Endothelial cell of umbilical vein (primary cell): ENCODE measurements at regions not wholly inside any gene's neighbourhood (a gene's known extent, or its start where the extent isn't known, plus 50 kb on each side); places are given as distances from the start of the nearest gene placed in this dataset.

Experiments
- BruUV-seq: library from RNA; stranded (reverse); fragments of 400-500 nt; replicated peaks from 2 replicates; lab custom pipeline; 2021; lab: Mats Ljungman, UMichigan
- CTCF ChIA-PET: fragments of 300-600, 350-600 bp; sonication (Branson Sonifier 250); formaldehyde crosslinking; loops from one replicate; lab custom pipeline; 2021; ENCODE audit warnings: antibody characterized with exemption, inconsistent platforms; lab: Charles Lee
- POLR2A ChIA-PET: fragments of 300-600, 350-600 bp; sonication (Branson Sonifier 250); formaldehyde crosslinking; loops from one replicate; lab custom pipeline; 2021; ENCODE audit warnings: antibody characterized with exemption, inconsistent platforms; lab: Charles Lee
- DNase-seq: peaks from one replicate; pipeline ENCODE4 v3.0.0-alpha.2; 2011; ENCODE audit warnings: low read depth, low spot score
- FAIRE-seq: peaks from 2 replicates; lab custom pipeline; 2011; peaks lifted over from hg19 to GRCh38; lab: Jason Lieb, UNC
- H2AFZ ChIP-seq: 2 replicates; pipeline ENCODE4 v1.6.0; 2012; ENCODE audit warnings: low read depth, low read length, control low read depth, inconsistent platforms
- H3K27ac ChIP-seq: 2 replicates; pipeline ENCODE4 v1.5.1; 2011; ENCODE audit warnings: low read depth, mild to moderate bottlenecking, control low read depth, low read length, moderate library complexity; ENCODE audit not compliant: insufficient read depth
- H3K27me3 ChIP-seq, 2 experiments: 2 replicates each; pipeline versions ENCODE4 v1.6.0 to v1.6.1; 2011; ENCODE audit warnings: low read length in 2 of 2, mixed read lengths in 1 of 2; ENCODE audit not compliant: control insufficient read depth in 2 of 2, insufficient read depth in 2 of 2
- H3K36me3 ChIP-seq, 2 experiments: 2 replicates in 1 of 2; 3 replicates in 1 of 2; pipeline ENCODE4 v1.5.1; 2011; ENCODE audit warnings: low read length in 2 of 2, mild to moderate bottlenecking in 1 of 2, moderate library complexity in 1 of 2; ENCODE audit not compliant: control insufficient read depth in 2 of 2, insufficient read depth in 2 of 2; ENCODE audit errors: extremely low read depth in 1 of 2
- H3K4me1 ChIP-seq: 3 replicates; pipeline ENCODE4 v1.5.1; 2011; ENCODE audit warnings: mild to moderate bottlenecking, low read length; ENCODE audit not compliant: control insufficient read depth, insufficient read depth; ENCODE audit errors: extremely low read depth
- H3K4me2 ChIP-seq: 2 replicates; pipeline ENCODE4 v1.6.1; 2011; ENCODE audit warnings: low read length, control low read depth, mixed read lengths; ENCODE audit not compliant: insufficient read depth
- H3K4me3 ChIP-seq, 3 experiments: fragments of 200-600 bp in 1 of 3; sonication (generic), shearing (Covaris generic) in 1 of 3; replicated peaks in 1 of 3; 2 replicates each; pipeline ENCODE4 v1.5.1; 2011 to 2016; ENCODE audit warnings: control low read depth in 3 of 3, low read length in 3 of 3, mild to moderate bottlenecking in 2 of 3, inconsistent platforms in 1 of 3, low read depth in 1 of 3, moderate library complexity in 1 of 3; ENCODE audit not compliant: insufficient read depth in 1 of 3
- H3K79me2 ChIP-seq: 2 replicates; pipeline ENCODE4 v1.6.0; 2012; ENCODE audit warnings: low read length, inconsistent platforms; ENCODE audit not compliant: control insufficient read depth, insufficient read depth
- H3K9ac ChIP-seq: replicated peaks from 2 replicates; pipeline ENCODE3; 2011; ENCODE audit warnings: low read length, control low read depth; ENCODE audit not compliant: insufficient read depth; ENCODE audit errors: extremely low read depth
- H3K9me1 ChIP-seq: replicated peaks from 3 replicates; pipeline ENCODE4 v1.6.0; 2011; ENCODE audit warnings: mild to moderate bottlenecking, low read length; ENCODE audit not compliant: control insufficient read depth, insufficient read depth; ENCODE audit errors: extremely low read depth
- H3K9me3 ChIP-seq: replicated peaks from 2 replicates; pipeline ENCODE4 v1.5.1; 2012; ENCODE audit warnings: low read length, inconsistent platforms; ENCODE audit not compliant: control insufficient read depth, insufficient read depth
- H4K20me1 ChIP-seq: replicated peaks from 2 replicates; pipeline ENCODE3; 2011; ENCODE audit warnings: mild to moderate bottlenecking, low read length; ENCODE audit not compliant: control insufficient read depth, insufficient read depth; ENCODE audit errors: extremely low read depth
- CTCF ChIP-seq, 2 donors: IDR thresholded peaks; 1 replicate in 1 of 2; 2 replicates in 1 of 2; pipeline ENCODE4 v1.5.1; 2011; ENCODE audit warnings: low read length in 2 of 2, mild to moderate bottlenecking in 2 of 2, moderate library complexity in 2 of 2, control low read depth in 1 of 2, inconsistent platforms in 1 of 2, low read depth in 1 of 2; ENCODE audit not compliant: insufficient read depth in 1 of 2; ENCODE audit errors: extremely low read depth in 1 of 2
- EZH2 ChIP-seq: IDR thresholded peaks from 2 replicates; pipeline ENCODE4 v1.6.1; 2012; ENCODE audit warnings: borderline replicate concordance, low read depth, mild to moderate bottlenecking, moderate library complexity, low read length, inconsistent platforms; ENCODE audit not compliant: severe bottlenecking
- FOS ChIP-seq: IDR thresholded peaks from 2 replicates; pipeline ENCODE4 v1.6.1; 2011; ENCODE audit warnings: mild to moderate bottlenecking, low read length, moderate library complexity, borderline replicate concordance; ENCODE audit not compliant: insufficient read depth
- MAX ChIP-seq: IDR thresholded peaks from 2 replicates; pipeline ENCODE4 v1.6.1; 2011; ENCODE audit not compliant: insufficient read depth, insufficient read length
- MYC ChIP-seq: IDR thresholded peaks from one replicate; pipeline ENCODE4 v1.6.1; 2011; ENCODE audit warnings: mild to moderate bottlenecking, low read depth, low read length
- POLR2A ChIP-seq: IDR thresholded peaks from 2 replicates; pipeline ENCODE4 v1.6.1; 2012; ENCODE audit warnings: low read depth, mild to moderate bottlenecking, control low read depth, low read length
- dilution Hi-C: fragments of 300-500 bp; cut with MboI; formaldehyde crosslinking; loops from one replicate; pipeline ENCODE4 v1.15.0; 2019; ENCODE audit warnings: low sequenced_read_pairs; ENCODE audit not compliant: extremely low pct_ligation_motif_present
- intact Hi-C: fragments of 100-400 bp; cut with micrococcal nuclease; formaldehyde crosslinking; loops from one replicate; pipeline ENCODE4 v1.10.0; 2022

- intact Hi-C loops, result no loop called here
These were observed 52.4 kb upstream of the ESRRB start for GRCh38 chr14:76323331-76324050.

More at GRCh38 chr14:76323331-76324050, 52.4 kb upstream of the ESRRB start:
- POLR2A ChIA-PET, result no interaction called here
- DNase-seq, result no peak
- H3K4me3 ChIP-seq, result no peak overlapping the region
- CTCF ChIA-PET, result interaction anchor here (0.6 kb wide), 1 partner anchor 115 kb away, joined by 3 read pairs; no protein-coding TSS in a partner anchor
- no peak overlapping the region for H3K27ac ChIP-seq
- dilution Hi-C loops, result no loop called here
- H3K9me1 ChIP-seq, result no peaks in the 10 kb centered on the region
- H2AFZ ChIP-seq, result no peak overlapping the region
- H3K79me2 ChIP-seq, result no peaks in the 10 kb centered on the region
- no peak overlapping the region for H3K9ac ChIP-seq
- H4K20me1 ChIP-seq, result no peaks in the 10 kb centered on the region
- H3K4me2 ChIP-seq, result no peak overlapping the region
- H3K27me3 ChIP-seq, result peaks cover 4 to 6% of the 10 kb centered on the region in 2 experiments
- no peaks in the 10 kb centered on the region for H3K36me3 ChIP-seq
- FAIRE-seq, result no peak
- H3K4me1 ChIP-seq, result no peaks in the 10 kb centered on the region
- TF ChIP-seq MAX (no peak), POLR2A (no peak), FOS (no peak), MYC (no peak), EZH2 (no peak), CTCF (IDR thresholded peaks at IDR 0.05; ENCODE audit: extremely low read depth in 1 of 2, insufficient read depth in 1 of 2, low read depth in 1 of 2, low read length in 2 of 2) (no peak)
- no TSS peak for BruUV-seq
- H3K9me3 ChIP-seq, result no peaks in the 10 kb centered on the region
